Transverse colon (tissue), 4 donors: ENCODE measurements at regions not wholly inside any gene's neighbourhood (a gene's known extent, or its start where the extent isn't known, plus 50 kb on each side); places are given as distances from the start of the nearest gene placed in this dataset.
"Not testable (repeated sequence)": the region's sequence is repeated elsewhere in the genome, so short reads cannot be mapped to it uniquely, and the experiment has no call there.

ENCODE experiments used
- DNase-seq: peaks from one replicate; pipeline ENCODE4 v3.0.0-alpha.2; 2019
- H3K27ac ChIP-seq, 4 donors: fragments of 200-600 bp; sonication (generic); 2 replicates each; pipeline ENCODE4 v1.5.1; 2016 to 2018; ENCODE audit warnings: inconsistent platforms in 4 of 4
- H3K27me3 ChIP-seq: fragments of 200-600 bp; sonication (generic); 2 replicates; pipeline ENCODE4 v1.5.1; 2017; ENCODE audit warnings: inconsistent platforms
- H3K36me3 ChIP-seq, 4 donors: fragments of 200-600 bp; sonication (generic); 2 replicates each; pipeline ENCODE4 v1.5.1; 2017 to 2019; ENCODE audit warnings: inconsistent platforms in 4 of 4
- H3K4me1 ChIP-seq, 4 donors: fragments of 200-600 bp; sonication (generic); 2 replicates each; pipeline ENCODE4 v1.5.1; 2017 to 2020; ENCODE audit warnings: inconsistent platforms in 4 of 4
- H3K4me3 ChIP-seq, 4 donors: fragments of 200-600 bp; sonication (generic); 1 replicate in 1 of 4; 2 replicates in 3 of 4; pipeline versions ENCODE4 v1.5.1 to v1.6.1; 2017 to 2019; ENCODE audit warnings: inconsistent platforms in 4 of 4
- H3K9me3 ChIP-seq, 2 donors: fragments of 200-600 bp; sonication (generic); 2 replicates each; pipeline ENCODE4 v1.5.1; 2017 to 2019; ENCODE audit warnings: inconsistent platforms in 2 of 2
- CTCF ChIP-seq, 5 experiments: fragments of 200-600 bp in 3 of 5; fragments of 450-650 bp in 2 of 5; sonication (generic) in 3 of 5; IDR thresholded peaks; 1 replicate in 2 of 5; 2 replicates in 3 of 5; pipeline ENCODE4 v1.5.1; 2016 to 2017; ENCODE audit warnings: antibody characterized with exemption in 5 of 5, inconsistent platforms in 3 of 5, mild to moderate bottlenecking in 2 of 5, moderate library complexity in 1 of 5
- EP300 ChIP-seq: sonication (generic); formaldehyde crosslinking; IDR thresholded peaks from one replicate; pipeline ENCODE4 v1.6.1; 2017; ENCODE audit warnings: antibody characterized with exemption, low read depth
- POLR2A ChIP-seq: fragments of 450-650 bp; IDR thresholded peaks from one replicate; pipeline ENCODE4 v1.6.1; 2016; ENCODE audit warnings: antibody characterized with exemption, mild to moderate bottlenecking, moderate library complexity
- POLR2AphosphoS5 ChIP-seq, 3 donors: sonication (generic); formaldehyde crosslinking; IDR thresholded peaks; one replicate each; pipeline ENCODE4 v1.6.1; 2016; ENCODE audit warnings: antibody characterized with exemption in 3 of 3
- WGBS, 2 donors: methylation state at CpG; one replicate each; pipeline ENCODE4 v1.1.5; 2018; ENCODE audit warnings: low coverage in 1 of 2; 5-methylcytosine and 5-hydroxymethylcytosine counted together
- in situ Hi-C, 4 donors: fragments of 200-750 bp; cut with MboI; loops; one replicate each; pipeline versions ENCODE4 v1.15.0 to v1.15.1; 2017; ENCODE audit warnings: low sequenced_read_pairs in 3 of 4, low pct_ligation_motif_present in 1 of 4, low pct_unique_long_range_greater_than_20kb in 1 of 4
- intact Hi-C: fragments of 100-400 bp; cut with DNase I; formaldehyde crosslinking; loops from one replicate; pipeline ENCODE4 v1.15.1; 2023; ENCODE audit warnings: low total_unique reads

DNA sequence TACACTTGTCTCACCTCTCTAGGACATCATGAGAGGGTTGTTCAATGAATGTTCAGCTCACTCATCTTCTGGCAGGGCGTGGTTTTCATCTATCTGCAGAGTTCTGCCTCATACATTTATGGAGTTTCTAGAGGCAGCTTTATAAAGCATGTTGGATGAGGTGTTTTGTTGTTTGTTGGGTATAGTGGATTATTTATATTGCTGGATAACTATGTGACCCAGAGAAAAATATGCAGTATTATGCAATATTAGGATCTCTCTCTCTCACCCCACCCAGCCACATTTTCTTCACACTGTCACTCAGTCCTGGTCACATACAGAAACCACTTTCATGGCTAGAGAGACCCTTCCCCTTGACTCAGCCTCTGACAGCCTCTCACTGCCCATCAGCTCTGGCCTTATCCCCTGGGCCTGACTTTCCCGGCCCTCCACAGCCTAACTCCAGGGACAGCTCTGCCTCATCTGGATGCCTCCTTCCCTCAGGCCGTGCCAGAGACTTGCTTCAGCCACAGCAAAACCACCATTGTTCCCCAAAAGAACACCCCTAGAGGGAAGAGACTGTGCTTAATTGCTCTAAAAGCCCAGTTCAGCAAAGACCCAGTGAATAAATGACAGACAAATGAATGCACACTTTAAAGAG is 260.3 kb downstream of the MYCN start:
- no peak overlapping the region for H3K27ac ChIP-seq
- intact Hi-C loops (no loop called here), in situ Hi-C loops (no loop called here)
- H3K9me3 ChIP-seq = no peaks in the 10 kb centered on the region
- TF ChIP-seq POLR2A (no peak), EP300 (no peak), CTCF (IDR thresholded peaks at IDR 0.05) (no peak), POLR2AphosphoS5 (IDR thresholded peaks at IDR 0.05) (no peak)
- no peak overlapping the region for H3K4me3 ChIP-seq
- 77 to 86% methylated on average over 1 to 3 of the region's 3 CpGs for WGBS, 2 donors
- H3K27me3 ChIP-seq = no peaks in the 10 kb centered on the region
- H3K4me1 ChIP-seq = peaks cover 0 to 23% (median 15%) of the 10 kb centered on the region in 4 donors
- H3K36me3 ChIP-seq = no peaks in the 10 kb centered on the region
- no peak for DNase-seq

DNA sequence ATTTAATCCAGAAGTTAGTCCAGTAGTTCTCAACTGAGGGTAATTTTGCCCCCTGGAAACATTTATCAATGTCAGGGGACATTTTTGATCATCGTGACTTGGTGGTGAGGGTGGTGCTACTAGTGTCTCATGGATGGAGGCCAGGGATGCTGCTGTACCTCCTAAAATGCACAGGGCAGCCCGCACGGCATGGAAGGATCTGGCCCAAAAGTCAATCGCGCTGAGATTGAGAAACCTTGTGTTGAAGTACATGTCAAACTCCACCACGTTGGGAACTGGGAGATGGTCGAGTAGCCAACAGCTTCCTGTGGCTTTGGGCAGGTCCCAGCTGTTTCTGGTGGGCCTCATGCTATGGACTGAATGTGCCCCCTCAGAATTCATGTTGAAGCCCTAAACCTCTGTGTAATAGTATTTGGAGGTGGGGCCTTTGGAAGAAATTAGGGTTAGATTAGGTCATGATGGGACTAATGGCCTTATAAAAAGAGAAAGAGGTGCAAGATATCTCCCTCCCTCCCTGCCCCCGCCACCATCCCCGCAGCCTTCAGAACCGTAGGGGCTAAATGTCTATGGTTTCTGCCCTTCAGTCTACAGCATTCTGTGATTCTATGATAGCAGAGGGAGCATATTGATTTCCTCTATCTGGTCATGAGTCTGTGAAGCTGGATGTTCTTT is 259.7 kb downstream of the MYCN start:
- Histone ChIP-seq H3K36me3 (no peaks in the 10 kb centered on the region), H3K4me3 (no peak overlapping the region), H3K9me3 (no peaks in the 10 kb centered on the region), H3K27me3 (no peaks in the 10 kb centered on the region), H3K4me1 (peaks cover 0 to 23% (median 15%) of the 10 kb centered on the region in 4 donors), H3K27ac (no peak overlapping the region)
- intact Hi-C loops (no loop called here), in situ Hi-C loops (no loop called here)
- no peak for DNase-seq
- TF ChIP-seq EP300 = no peak
- TF ChIP-seq POLR2A = no peak
- TF ChIP-seq POLR2AphosphoS5 (IDR thresholded peaks at IDR 0.05) = no peak
- no peak for TF ChIP-seq CTCF (IDR thresholded peaks at IDR 0.05)
- 83 to 90% methylated on average over 2 to 10 of the region's 10 CpGs for WGBS, 2 donors

- H3K9me3 ChIP-seq, H3K4me3 ChIP-seq, H3K36me3 ChIP-seq, in situ Hi-C loops, intact Hi-C loops, H3K27me3 ChIP-seq, DNase-seq, H3K27ac ChIP-seq: not testable (repeated sequence)
- 75 to 80% methylated on average over 4 to 5 of the region's 5 CpGs for WGBS, 2 donors
- H3K4me1 ChIP-seq = peaks cover 0 to 23% (median 15%) of the 10 kb centered on the region in 4 donors
Observed at GRCh38 chr2:16199241-16199640, 258.9 kb downstream of the MYCN start.

DNA sequence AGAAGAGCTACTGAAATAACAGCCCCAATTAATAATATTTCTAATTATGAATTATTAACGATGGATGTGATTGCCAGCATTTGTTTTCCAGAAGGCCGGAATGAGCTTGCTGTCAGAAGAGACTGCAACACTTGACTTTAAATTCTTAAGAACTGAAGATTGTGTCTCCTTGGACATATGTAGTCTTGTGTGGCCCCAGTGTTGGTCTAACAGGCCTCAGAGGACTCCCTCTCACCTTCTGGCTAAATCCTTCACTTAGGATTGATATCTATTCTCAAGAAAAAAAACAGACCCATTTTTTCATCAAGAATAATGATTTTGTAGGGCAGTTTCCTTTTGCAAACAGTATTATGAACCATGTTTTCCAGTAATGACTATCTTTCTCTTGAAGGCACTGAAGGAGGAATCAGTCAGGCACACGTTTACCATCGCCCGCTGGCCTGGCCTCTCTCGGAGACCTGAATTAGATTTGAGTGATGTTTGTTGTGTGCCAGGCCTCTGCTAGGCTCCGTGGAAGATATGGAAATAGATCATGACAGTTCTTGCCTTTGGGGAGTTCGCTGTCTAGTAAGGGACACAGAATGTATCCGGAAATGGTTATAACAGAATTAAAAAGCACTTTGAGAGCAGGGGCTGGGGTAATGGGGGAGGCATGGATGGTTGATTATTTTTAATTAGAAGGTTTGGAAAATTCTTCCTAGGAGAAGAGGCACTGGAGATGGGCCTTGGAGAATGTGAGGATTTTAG is 258.0 kb downstream of the MYCN start:
- no peaks in the 10 kb centered on the region for H3K27me3 ChIP-seq
- no peak overlapping the region for H3K27ac ChIP-seq
- H3K36me3 ChIP-seq = no peaks in the 10 kb centered on the region
- intact Hi-C loops = no loop called here
- H3K9me3 ChIP-seq = no peaks in the 10 kb centered on the region
- TF ChIP-seq POLR2AphosphoS5 (IDR thresholded peaks at IDR 0.05) (no peak), EP300 (no peak), POLR2A (no peak)
- WGBS, 2 donors = 83 to 91% methylated on average over 6 to 9 of the region's 9 CpGs
- peaks cover 0 to 15% (median 9%) of the 10 kb centered on the region in 4 donors for H3K4me1 ChIP-seq
- DNase-seq = no peak
- no peak overlapping the region for H3K4me3 ChIP-seq
- in situ Hi-C loops = no loop called here

DNA sequence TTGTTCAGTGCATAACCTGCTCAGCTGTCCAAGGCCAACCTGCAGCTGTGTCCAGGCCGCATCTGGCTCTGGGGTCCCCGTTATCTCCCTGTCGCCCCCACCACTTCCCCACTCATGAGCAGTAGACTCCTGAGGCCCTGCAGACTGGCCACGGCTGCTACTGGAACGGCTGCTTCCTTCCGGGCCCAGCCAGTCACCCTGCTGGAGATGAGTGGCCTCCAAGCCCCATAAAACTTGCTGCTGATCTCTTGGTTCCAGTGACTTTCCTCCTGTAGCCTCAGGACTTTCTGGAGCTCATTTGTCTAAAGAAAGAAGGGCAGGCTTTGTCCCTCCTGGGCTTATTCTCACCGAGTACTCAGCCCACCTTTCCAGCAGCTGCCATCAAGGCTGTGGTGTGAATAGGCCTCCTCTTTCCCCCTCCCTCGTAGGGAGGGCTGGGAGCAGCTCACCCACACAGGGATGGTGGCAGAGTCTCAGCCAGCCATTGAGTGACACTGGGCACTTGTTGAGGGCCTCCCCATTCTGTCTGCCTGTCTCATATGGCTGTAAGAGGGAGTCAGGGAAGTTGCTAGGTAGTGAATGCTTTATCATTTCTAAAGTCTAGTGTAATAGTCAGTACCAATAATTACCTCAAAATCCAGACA is 257.3 kb downstream of the MYCN start:
- H3K4me3 ChIP-seq = no peak overlapping the region
- no peak overlapping the region for H3K27ac ChIP-seq
- intact Hi-C loops = no loop called here
- H3K36me3 ChIP-seq = no peaks in the 10 kb centered on the region
- no peaks in the 10 kb centered on the region for H3K9me3 ChIP-seq
- no peaks in the 10 kb centered on the region for H3K27me3 ChIP-seq
- H3K4me1 ChIP-seq = peaks cover 0 to 10% (median 5%) of the 10 kb centered on the region in 4 donors
- in situ Hi-C loops = no loop called here
- no peak for DNase-seq
- WGBS, 2 donors = 85% methylated on average over 8 of the region's 8 CpGs; no CpG with 5 or more reads in 1 of the 2 donors
- TF ChIP-seq POLR2A = no peak
- TF ChIP-seq CTCF (IDR thresholded peaks at IDR 0.05) = no peak
- TF ChIP-seq POLR2AphosphoS5 (IDR thresholded peaks at IDR 0.05) = no peak
- no peak for TF ChIP-seq EP300
